RWPE1 (cell line): ENCODE measurements at regions not wholly inside any gene's neighbourhood (a gene's known extent, or its start where the extent isn't known, plus 50 kb on each side); places are given as distances from the start of the nearest gene placed in this dataset.

ENCODE experiments used
- CTCF ChIA-PET: fragments of 350-600 bp; sonication (Branson Sonifier 250); formaldehyde crosslinking; extraction: SDS; loops from one replicate; lab custom pipeline; 2021; lab: Yijun Ruan, JAX
- POLR2A ChIA-PET: fragments of 400-600 bp; formaldehyde crosslinking; extraction: SDS; loops from one replicate; lab custom pipeline; 2020; ENCODE audit warnings: antibody characterized with exemption; ENCODE audit not compliant: low non-redundant PET; lab: Yijun Ruan, JAX
- DNase-seq: peaks from one replicate; pipeline ENCODE4 v3.0.0; 2012; ENCODE audit warnings: low spot score
- H3K27ac ChIP-seq: fragments of 450-650 bp; 2 replicates; pipeline ENCODE4 v1.5.1; 2017
- CTCF ChIP-seq: fragments of 450-650 bp; conservative IDR thresholded peaks from 2 replicates; pipeline ENCODE4 v1.5.1; 2017; ENCODE audit warnings: low read depth, mild to moderate bottlenecking

GRCh38 chr3:55413236-55413635 is 73.9 kb downstream of the WNT5A start:
- ChIA-PET POLR2A (no interaction called here), CTCF (no interaction called here)
- no peak for TF ChIP-seq CTCF
- no peak overlapping the region for H3K27ac ChIP-seq
- DNase-seq = no peak

- no peak for DNase-seq
- H3K27ac ChIP-seq = no peak overlapping the region
- no peak for TF ChIP-seq CTCF
- ChIA-PET POLR2A (no interaction called here), CTCF (no interaction called here)
Measured at GRCh38 chr3:55412545-55412944, 74.6 kb downstream of the WNT5A start.

GRCh38 chr3:55409806-55410205 is 77.3 kb downstream of the WNT5A start:
- CTCF ChIA-PET = no interaction called here
- POLR2A ChIA-PET = no interaction called here
- DNase-seq = no peak
- H3K27ac ChIP-seq = no peak overlapping the region
- TF ChIP-seq CTCF = no peak

- CTCF ChIA-PET = no interaction called here
- no peak for DNase-seq
- H3K27ac ChIP-seq = no peak overlapping the region
- POLR2A ChIA-PET = no interaction called here
- no peak for TF ChIP-seq CTCF
Measured at GRCh38 chr3:55408193-55408826, 78.8 kb downstream of the WNT5A start.

GRCh38 chr3:55407426-55407820 is 79.7 kb downstream of the WNT5A start:
- H3K27ac ChIP-seq = no peak overlapping the region
- no peak for TF ChIP-seq CTCF
- no peak for DNase-seq
- ChIA-PET POLR2A (no interaction called here), CTCF (no interaction called here)

GRCh38 chr3:55406696-55407425 is 80.2 kb downstream of the WNT5A start:
- POLR2A ChIA-PET = no interaction called here
- TF ChIP-seq CTCF = no peak
- H3K27ac ChIP-seq = no peak overlapping the region

More at GRCh38 chr3:55406696-55407425, 80.2 kb downstream of the WNT5A start:
- no peak for DNase-seq
- CTCF ChIA-PET = no interaction called here
